K562 (cell line): ENCODE measurements at regions not wholly inside any gene's neighbourhood (a gene's known extent, or its start where the extent isn't known, plus 50 kb on each side); places are given as distances from the start of the nearest gene placed in this dataset.

Experiments
- FOXO4 ChIP-seq: fragments of 450-650 bp; formaldehyde crosslinking; IDR thresholded peaks from 2 replicates; pipeline ENCODE4 v1.4.0; 2020; ENCODE audit warnings: mild to moderate bottlenecking, moderate library complexity
- MAX ChIP-seq: sonication (generic); formaldehyde crosslinking; IDR thresholded peaks from 2 replicates; pipeline ENCODE4 v1.9.0; 2022; ENCODE audit warnings: mild to moderate bottlenecking, missing genetic modification reagents
- NFXL1 ChIP-seq: fragments of 450-650 bp; formaldehyde crosslinking; IDR thresholded peaks from 2 replicates; pipeline ENCODE4 v1.4.0; 2021; ENCODE audit warnings: mild to moderate bottlenecking
- RAD21 ChIP-seq, 2 experiments: fragments of 250-450 bp in 1 of 2; fragments of 450-650 bp in 1 of 2; sonication (Bioruptor Pico) in 1 of 2; formaldehyde crosslinking in 1 of 2; IDR thresholded peaks in 1 of 2; conservative IDR thresholded peaks in 1 of 2; 2 replicates each; pipeline versions ENCODE4 v1.4.0 to v1.8.0; 2020 to 2022; ENCODE audit warnings: mild to moderate bottlenecking in 2 of 2, moderate library complexity in 1 of 2
- TAF1 ChIP-seq: IDR thresholded peaks from 2 replicates; pipeline ENCODE4 v1.6.1; 2011; ENCODE audit warnings: mild to moderate bottlenecking, low read length, moderate library complexity; ENCODE audit not compliant: insufficient read depth, control insufficient read depth, severe bottlenecking; ENCODE audit errors: extremely low read depth
- ZNF778 ChIP-seq: fragments of 450-650 bp; formaldehyde crosslinking; IDR thresholded peaks from 2 replicates; pipeline ENCODE4 v1.4.0; 2020; ENCODE audit warnings: mild to moderate bottlenecking, moderate library complexity

- TF ChIP-seq ZNF778 (CRISPR knock-in tag) (no peak), NFXL1 (CRISPR knock-in tag) (no peak), RAD21 (CRISPR knock-in tag; conservative IDR thresholded peaks at IDR 0.05 in 1 of 2, IDR thresholded peaks at IDR 0.05 in 1 of 2) (no peak), FOXO4 (CRISPR knock-in tag) (no peak), TAF1 (no peak), MAX (CRISPR knock-in tag) (no peak)
Measured at GRCh38 chr4:132063829-132064228, 1085.3 kb upstream of the PCDH10 start.
